T-helper 1 cell treated with Interleukin-12 subunit alpha and Interleukin-12 subunit beta and Interleukin-4 antibody, amounts not matched to agents 30 μg/mL and 1 μg/mL, for 36 hours (primary cell): ENCODE measurements at regions not wholly inside any gene's neighbourhood (a gene's known extent, or its start where the extent isn't known, plus 50 kb on each side); places are given as distances from the start of the nearest gene placed in this dataset.

Experiments
- H3K27ac Mint-ChIP-seq: one replicate; pipeline ENCODE4 v1.8.0; 2021; ENCODE audit warnings: mild to moderate bottlenecking, mixed read lengths
- H3K27me3 Mint-ChIP-seq: one replicate; pipeline ENCODE4 v1.8.0; 2021; ENCODE audit warnings: low read depth, mixed read lengths
- H3K36me3 Mint-ChIP-seq: one replicate; pipeline ENCODE4 v1.8.0; 2021; ENCODE audit warnings: low read depth, mixed read lengths
- H3K4me1 Mint-ChIP-seq: one replicate; pipeline ENCODE4 v1.8.0; 2021; ENCODE audit warnings: low read depth, mixed read lengths
- H3K4me3 Mint-ChIP-seq: one replicate; pipeline ENCODE4 v1.8.0; 2021; ENCODE audit warnings: mild to moderate bottlenecking, moderate library complexity, mixed read lengths
- H3K9me3 Mint-ChIP-seq: one replicate; pipeline ENCODE4 v1.8.0; 2021; ENCODE audit warnings: mixed read lengths

DNA sequence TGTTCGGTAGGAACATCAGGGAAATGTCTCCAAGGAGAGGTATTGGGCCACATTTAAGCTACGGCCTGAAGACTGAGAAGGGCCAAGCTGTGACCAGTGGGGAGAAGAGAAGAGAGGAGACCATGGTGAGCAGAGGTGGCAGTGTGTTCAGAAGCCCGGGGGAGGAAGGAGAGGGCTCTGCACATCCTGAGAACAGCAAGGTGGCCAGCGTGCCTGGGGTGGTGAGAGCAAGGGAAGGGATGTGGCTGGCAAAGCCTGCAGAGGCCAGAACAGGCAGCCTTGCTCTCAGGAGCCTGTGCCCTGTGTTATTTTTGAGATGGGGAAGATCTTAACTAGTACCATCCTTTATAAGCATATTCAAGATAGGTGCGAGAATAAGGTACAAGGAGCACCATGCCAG, 933.5 kb upstream of the EEF2KMT start:
- Mint-ChIP-seq H3K4me1 (no peaks in the 10 kb centered on the region), H3K9me3 (peaks cover 25% of the 10 kb centered on the region), H3K4me3 (no peak overlapping the region), H3K36me3 (no peaks in the 10 kb centered on the region), H3K27ac (no peak overlapping the region), H3K27me3 (no peaks in the 10 kb centered on the region)

- H3K4me1 Mint-ChIP-seq, result no peaks in the 10 kb centered on the region
Observed at GRCh38 chr16:6027733-6028132, 930.1 kb upstream of the EEF2KMT start.

GRCh38 chr16:6023449-6023848, 925.9 kb upstream of the EEF2KMT start:
- Mint-ChIP-seq H3K4me1 (no peaks in the 10 kb centered on the region), H3K27me3 (peaks cover 2% of the 10 kb centered on the region), H3K27ac (no peak overlapping the region), H3K36me3 (no peaks in the 10 kb centered on the region), H3K9me3 (peaks cover 7% of the 10 kb centered on the region), H3K4me3 (no peak overlapping the region)

More at GRCh38 chr16:6027733-6028132, 930.1 kb upstream of the EEF2KMT start:
- H3K4me3 Mint-ChIP-seq, result no peak overlapping the region
- peaks cover 14% of the 10 kb centered on the region for H3K9me3 Mint-ChIP-seq
- H3K36me3 Mint-ChIP-seq, result no peaks in the 10 kb centered on the region
- H3K27me3 Mint-ChIP-seq, result no peaks in the 10 kb centered on the region
- H3K27ac Mint-ChIP-seq, result no peak overlapping the region

- Mint-ChIP-seq H3K4me3 (no peak overlapping the region), H3K27ac (no peak overlapping the region), H3K27me3 (peaks cover 10% of the 10 kb centered on the region), H3K36me3 (no peaks in the 10 kb centered on the region), H3K4me1 (no peaks in the 10 kb centered on the region), H3K9me3 (no peaks in the 10 kb centered on the region)
Observed at GRCh38 chr16:6021276-6021943, 923.8 kb upstream of the EEF2KMT start.

DNA sequence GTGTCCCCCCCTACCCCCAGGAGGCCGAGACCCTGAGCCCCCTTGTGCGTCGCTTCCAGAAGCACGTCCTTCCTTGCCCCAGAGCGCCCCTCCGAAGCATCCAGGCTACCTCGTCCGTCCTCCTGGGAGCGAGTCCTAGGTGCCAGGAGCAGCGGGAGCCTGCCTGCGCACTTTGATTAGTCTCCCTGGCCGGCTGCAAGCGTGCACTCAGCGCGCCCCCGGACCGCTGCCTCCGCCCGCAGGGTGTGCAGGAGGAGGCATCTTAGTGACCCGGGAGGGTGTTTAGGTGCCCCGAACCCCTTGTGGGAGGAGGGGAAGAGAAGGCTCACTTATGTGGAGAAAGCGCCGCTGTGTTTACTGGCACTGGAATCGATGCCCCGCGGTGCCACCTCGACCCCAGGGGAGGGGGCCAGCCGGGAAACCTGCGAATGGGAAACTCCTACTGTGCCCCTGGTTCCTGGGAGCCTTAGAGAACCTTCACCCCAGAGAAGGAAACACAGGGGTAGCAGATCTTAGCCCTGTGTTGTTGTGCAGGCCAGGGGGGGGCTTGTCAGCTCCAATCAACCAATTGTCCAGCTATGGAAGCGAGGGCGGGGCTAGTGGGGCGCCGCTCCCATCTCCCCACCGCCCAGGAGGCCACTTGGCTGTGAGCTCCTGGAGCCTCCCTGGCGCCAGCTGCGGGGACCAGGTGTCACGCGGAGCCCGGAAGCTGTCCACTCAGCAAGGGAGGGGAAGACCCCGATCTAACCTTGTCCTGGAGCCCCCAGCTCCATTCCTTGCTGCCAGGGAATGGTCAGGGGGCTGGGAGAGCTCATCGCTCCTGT, 922.8 kb upstream of the EEF2KMT start:
- H3K9me3 Mint-ChIP-seq, result no peaks in the 10 kb centered on the region
- H3K36me3 Mint-ChIP-seq, result no peaks in the 10 kb centered on the region
- peaks cover 10% of the 10 kb centered on the region for H3K27me3 Mint-ChIP-seq
- no peak overlapping the region for H3K4me3 Mint-ChIP-seq
- H3K27ac Mint-ChIP-seq, result no peak overlapping the region
- no peaks in the 10 kb centered on the region for H3K4me1 Mint-ChIP-seq

- Mint-ChIP-seq H3K27ac (no peak overlapping the region), H3K9me3 (no peaks in the 10 kb centered on the region), H3K4me3 (no peak overlapping the region), H3K4me1 (no peaks in the 10 kb centered on the region), H3K36me3 (no peaks in the 10 kb centered on the region), H3K27me3 (peaks cover 10% of the 10 kb centered on the region)
Observed at GRCh38 chr16:6019490-6019991, 921.9 kb upstream of the EEF2KMT start.

DNA sequence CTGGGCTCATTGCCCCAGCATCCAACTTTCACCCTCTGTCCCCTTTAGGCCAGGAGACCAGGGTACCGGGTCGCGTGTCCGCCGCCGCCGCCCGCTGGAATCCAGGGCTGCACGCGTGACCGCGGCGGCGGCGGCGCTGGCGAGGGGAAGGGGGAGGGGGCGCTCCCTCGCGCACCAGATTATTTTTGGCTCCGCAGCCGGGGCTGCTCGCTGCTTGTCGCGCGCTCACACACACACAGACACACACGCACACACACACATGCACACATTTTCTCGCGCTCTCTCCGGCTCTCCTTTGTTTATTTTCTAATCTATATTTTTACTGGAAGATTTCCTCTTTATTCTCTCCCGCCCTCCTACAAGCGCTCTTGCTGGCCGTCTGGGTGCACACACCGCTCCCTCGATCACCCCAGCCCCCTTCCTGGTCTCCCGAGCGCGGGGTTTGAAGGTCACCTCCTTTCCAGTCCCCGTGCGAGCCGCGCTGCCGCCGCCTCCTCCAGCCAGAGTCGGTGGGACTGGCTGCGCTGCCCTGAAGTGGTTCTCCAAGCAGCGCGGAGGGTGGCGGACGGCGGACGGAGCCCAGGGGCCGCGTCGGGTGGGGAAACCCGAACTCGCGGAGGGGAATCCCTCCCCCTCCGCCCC, 921.4 kb upstream of the EEF2KMT start:
- no peak overlapping the region for H3K4me3 Mint-ChIP-seq
- no peaks in the 10 kb centered on the region for H3K9me3 Mint-ChIP-seq
- no peaks in the 10 kb centered on the region for H3K4me1 Mint-ChIP-seq
- H3K27me3 Mint-ChIP-seq, result peaks cover 10% of the 10 kb centered on the region
- H3K27ac Mint-ChIP-seq, result no peak overlapping the region
- H3K36me3 Mint-ChIP-seq, result no peaks in the 10 kb centered on the region

DNA sequence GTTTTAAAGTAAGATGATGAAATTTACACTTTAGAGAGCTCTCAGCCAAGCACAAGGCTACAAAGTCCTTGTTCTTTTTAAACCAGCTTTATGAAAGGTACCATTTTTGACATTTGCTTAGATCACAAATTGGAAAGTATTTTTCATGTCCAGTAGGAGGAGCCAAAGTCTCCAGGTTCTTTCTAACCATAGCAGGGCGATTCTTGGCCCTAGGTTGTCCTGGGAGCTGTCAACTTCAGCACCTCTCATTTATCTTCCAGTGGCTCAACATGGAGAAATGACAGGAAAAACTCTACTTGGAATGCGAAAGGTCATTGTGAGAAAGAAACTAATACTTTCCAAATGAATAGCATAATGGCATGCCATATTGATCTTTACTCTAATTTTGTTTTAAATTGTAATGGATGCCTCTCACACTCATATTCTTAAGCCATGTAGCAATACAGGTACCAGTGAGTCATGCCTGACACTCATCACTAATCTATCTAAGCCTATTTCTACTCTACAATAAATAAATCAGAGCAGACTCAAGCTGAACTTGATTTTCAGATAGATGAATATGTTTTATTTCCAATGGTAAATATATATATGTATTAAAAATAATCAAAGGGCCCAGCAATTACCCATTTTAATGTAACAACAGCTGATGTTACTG, 919.1 kb upstream of the EEF2KMT start:
- Mint-ChIP-seq H3K36me3 (no peaks in the 10 kb centered on the region), H3K4me3 (no peak overlapping the region), H3K27ac (no peak overlapping the region), H3K4me1 (no peaks in the 10 kb centered on the region), H3K27me3 (peaks cover 10% of the 10 kb centered on the region), H3K9me3 (no peaks in the 10 kb centered on the region)

DNA sequence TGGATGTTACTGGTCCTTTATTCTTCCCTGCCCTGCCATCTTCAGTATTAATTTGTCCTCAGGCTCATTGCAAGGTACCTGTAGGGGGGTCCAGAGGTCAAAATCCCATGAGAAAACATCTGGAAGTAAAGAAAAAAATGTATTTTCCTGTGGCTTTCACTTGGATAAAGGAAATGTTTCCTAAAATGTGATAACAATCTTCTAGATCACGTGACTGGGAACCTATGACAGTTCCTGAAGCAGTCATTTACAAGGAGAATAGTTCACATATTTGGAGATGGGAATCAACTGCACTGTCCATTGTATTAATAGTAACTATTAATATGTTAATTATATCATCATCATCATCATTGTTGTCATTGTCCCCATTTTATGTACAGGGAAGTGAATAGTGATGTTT, 915.1 kb upstream of the EEF2KMT start:
- no peak overlapping the region for H3K4me3 Mint-ChIP-seq
- H3K36me3 Mint-ChIP-seq, result no peaks in the 10 kb centered on the region

DNA sequence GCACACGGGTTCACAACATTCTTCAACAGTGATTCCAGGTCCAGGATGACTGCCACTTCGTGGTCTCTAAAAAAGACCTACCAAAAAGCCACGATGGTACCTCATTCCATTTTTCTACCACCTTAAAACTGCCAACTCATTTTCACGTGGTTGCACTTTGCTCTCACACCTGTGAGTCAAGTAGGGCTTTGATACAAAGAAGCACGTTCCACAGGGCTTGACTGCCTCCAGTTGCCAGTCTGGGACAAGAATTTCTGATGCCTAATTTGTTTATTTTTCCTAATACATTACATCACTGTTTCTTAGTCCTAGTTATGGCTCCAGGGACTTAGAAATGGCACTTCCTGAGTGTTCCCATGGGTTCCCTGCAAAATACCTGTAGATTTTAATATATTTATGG, 911.6 kb upstream of the EEF2KMT start:
- no peaks in the 10 kb centered on the region for H3K36me3 Mint-ChIP-seq

More for the DNA sequence above, 915.1 kb upstream of the EEF2KMT start:
- Mint-ChIP-seq H3K27ac (no peak overlapping the region), H3K27me3 (peaks cover under 1% of the 10 kb centered on the region), H3K4me1 (no peaks in the 10 kb centered on the region), H3K9me3 (no peaks in the 10 kb centered on the region)

GRCh38 chr16:6008670-6009069, 911.1 kb upstream of the EEF2KMT start:
- H3K9me3 Mint-ChIP-seq, result peaks cover 3% of the 10 kb centered on the region
- no peak overlapping the region for H3K4me3 Mint-ChIP-seq
- H3K4me1 Mint-ChIP-seq, result no peaks in the 10 kb centered on the region
- no peaks in the 10 kb centered on the region for H3K27me3 Mint-ChIP-seq
- H3K36me3 Mint-ChIP-seq, result no peaks in the 10 kb centered on the region
- no peak overlapping the region for H3K27ac Mint-ChIP-seq

More for the DNA sequence above, 911.6 kb upstream of the EEF2KMT start:
- Mint-ChIP-seq H3K4me3 (no peak overlapping the region), H3K27me3 (no peaks in the 10 kb centered on the region), H3K27ac (no peak overlapping the region), H3K4me1 (no peaks in the 10 kb centered on the region), H3K9me3 (peaks cover 3% of the 10 kb centered on the region)

DNA sequence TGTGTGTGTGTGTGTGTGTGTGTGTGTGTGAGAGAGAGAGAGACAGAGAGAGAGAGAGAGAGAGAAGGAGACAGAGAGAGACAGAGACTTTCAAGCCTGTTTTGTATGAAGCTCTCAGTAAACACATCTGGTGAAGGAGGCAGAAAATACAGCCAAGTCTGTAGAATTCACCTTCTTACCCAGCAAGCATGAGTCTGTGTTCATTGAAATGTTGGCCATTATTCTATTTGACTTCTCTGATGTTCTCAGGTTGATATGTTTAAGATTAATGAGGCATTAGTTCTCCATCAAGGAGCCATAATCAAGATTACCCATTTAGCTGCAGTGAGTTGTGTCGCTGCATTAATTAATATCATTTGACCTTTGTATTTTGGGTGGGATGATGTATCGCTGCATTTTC, 895.8 kb upstream of the EEF2KMT start:
- Mint-ChIP-seq H3K9me3 (peaks cover 19% of the 10 kb centered on the region), H3K4me3 (no peak overlapping the region), H3K4me1 (no peaks in the 10 kb centered on the region), H3K36me3 (no peaks in the 10 kb centered on the region), H3K27ac (no peak overlapping the region), H3K27me3 (no peaks in the 10 kb centered on the region)

GRCh38 chr16:5982979-5983378, 885.4 kb upstream of the EEF2KMT start:
- Mint-ChIP-seq H3K36me3 (no peaks in the 10 kb centered on the region), H3K9me3 (peaks cover 19% of the 10 kb centered on the region), H3K4me1 (no peaks in the 10 kb centered on the region), H3K4me3 (no peak overlapping the region), H3K27me3 (no peaks in the 10 kb centered on the region), H3K27ac (no peak overlapping the region)

DNA sequence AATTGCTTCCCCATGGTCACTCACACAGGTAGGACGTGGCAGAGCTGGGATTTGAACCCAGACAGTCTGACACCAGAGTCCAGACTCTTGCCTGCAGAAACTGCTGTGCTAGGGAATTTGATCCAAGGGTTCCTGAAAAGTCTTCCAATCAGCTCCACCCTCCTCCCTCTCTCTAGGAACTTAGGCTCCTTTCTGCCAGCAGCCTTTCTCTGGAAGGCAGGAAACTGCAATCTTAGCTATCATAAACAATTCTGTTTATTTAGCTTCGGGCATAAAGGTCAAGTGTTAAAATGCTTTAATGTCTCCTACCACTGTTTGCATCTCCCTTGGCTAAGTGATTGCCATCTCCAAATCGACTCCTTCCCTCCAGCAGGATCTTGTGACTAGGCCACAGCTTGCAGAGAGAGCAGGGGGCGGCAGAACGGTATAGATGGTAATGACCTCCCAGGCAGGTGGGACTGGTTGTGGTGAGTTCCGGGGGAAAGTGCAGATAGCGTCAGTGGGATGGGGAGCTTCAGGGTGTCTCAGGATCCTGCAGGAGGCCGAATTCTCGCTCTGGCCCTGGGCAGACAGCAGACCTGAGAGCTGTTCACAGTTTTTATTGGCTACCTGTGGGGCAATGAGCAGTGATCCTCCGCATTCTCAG, 882.4 kb upstream of the EEF2KMT start:
- H3K9me3 Mint-ChIP-seq, result peaks cover 22% of the 10 kb centered on the region
- H3K4me1 Mint-ChIP-seq, result no peaks in the 10 kb centered on the region
- no peak overlapping the region for H3K4me3 Mint-ChIP-seq
- no peak overlapping the region for H3K27ac Mint-ChIP-seq
- H3K27me3 Mint-ChIP-seq, result no peaks in the 10 kb centered on the region
- no peaks in the 10 kb centered on the region for H3K36me3 Mint-ChIP-seq
